Limb (tissue), 2 donors: ENCODE measurements at regions not wholly inside any gene's neighbourhood (a gene's known extent, or its start where the extent isn't known, plus 50 kb on each side); places are given as distances from the start of the nearest gene placed in this dataset.
"Not testable (repeated sequence)": the region's sequence is repeated elsewhere in the genome, so short reads cannot be mapped to it uniquely, and the experiment has no call there.

ENCODE experiments used
- DNase-seq, 2 donors: peaks; one replicate each; pipeline ENCODE4 v3.0.0-alpha.2; 2016; ENCODE audit errors: extremely low spot score in 2 of 2

- DNase-seq = no peak
Observed at GRCh38 chr4:173091362-173091761, 77.2 kb upstream of the GALNT7 start.

- DNase-seq = no peak
Observed at GRCh38 chr4:173091958-173092357, 76.7 kb upstream of the GALNT7 start.

GRCh38 chr4:173093361-173093760 is 75.2 kb upstream of the GALNT7 start:
- no peak for DNase-seq

- DNase-seq = peak in 1 of 2 donors; percentile 13
Observed at GRCh38 chr4:173094739-173095421, 73.7 kb upstream of the GALNT7 start.

GRCh38 chr4:173099447-173099846 is 69.2 kb upstream of the GALNT7 start:
- DNase-seq = not testable (repeated sequence)

GRCh38 chr4:173111031-173111430 is 57.6 kb upstream of the GALNT7 start:
- DNase-seq = no peak

GRCh38 chr4:173117430-173117829 is 51.2 kb upstream of the GALNT7 start:
- DNase-seq = not testable (repeated sequence)
